HG03139 (cell line): ENCODE measurements at regions not wholly inside any gene's neighbourhood (a gene's known extent, or its start where the extent isn't known, plus 50 kb on each side); places are given as distances from the start of the nearest gene placed in this dataset.

Source experiments
- ATAC-seq: cut with Tn5 transposase; IDR thresholded peaks from one replicate; pipeline ENCODE4 v1.9.1; 2021; ENCODE audit not compliant: unreplicated experiment

DNA sequence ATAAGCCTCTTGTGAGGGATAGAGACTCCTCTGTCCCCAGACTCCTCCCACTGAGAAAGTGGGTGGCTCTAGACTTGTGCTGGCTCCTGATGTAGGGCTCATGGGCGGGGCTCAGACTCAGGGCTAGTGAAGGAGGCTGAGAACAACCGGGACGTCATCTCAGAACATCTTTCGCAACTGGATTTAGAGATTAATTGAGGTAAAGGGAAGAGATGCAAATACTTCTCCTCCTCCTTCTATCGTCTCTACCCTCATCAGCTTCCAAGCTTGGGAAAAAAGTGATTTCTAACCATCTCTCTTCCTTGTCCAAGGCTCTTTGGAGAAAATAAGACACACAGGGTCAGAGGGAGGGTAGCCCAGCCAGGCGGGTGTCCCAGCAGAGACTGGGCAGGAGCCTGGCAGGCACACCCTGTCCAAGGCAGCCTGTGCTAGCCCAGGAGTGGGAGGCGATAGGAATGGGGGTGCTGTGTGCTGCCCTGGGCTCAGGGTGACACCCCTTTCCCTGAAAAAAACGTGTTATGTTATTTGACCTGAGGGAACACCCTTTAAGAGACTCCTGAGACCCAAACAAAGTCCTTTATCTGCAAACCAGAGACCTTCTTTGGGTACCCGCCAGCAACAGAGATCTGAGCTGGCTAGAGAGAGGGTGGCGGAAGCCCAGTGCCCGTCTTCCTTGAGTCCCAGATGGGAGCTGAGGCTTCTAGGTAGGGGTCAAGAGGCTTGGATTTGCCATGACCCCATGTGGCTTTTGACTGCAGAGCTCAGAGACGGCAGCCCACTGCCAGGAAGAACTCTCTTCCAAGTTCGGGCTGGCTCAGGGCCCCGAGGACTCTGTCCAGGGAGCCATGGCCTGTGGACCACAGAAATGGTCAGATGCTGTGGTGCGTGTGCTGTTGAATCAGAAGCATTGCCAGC, 160.9 kb downstream of the ADAMTS15 start:
- no peak for ATAC-seq

GRCh38 chr11:130611791-130612251, 163.4 kb downstream of the ADAMTS15 start:
- no peak for ATAC-seq

- ATAC-seq, result no peak
Measured at GRCh38 chr11:130612291-130612851, 163.9 kb downstream of the ADAMTS15 start.

- ATAC-seq, result no peak
Measured at GRCh38 chr11:130613396-130613795, 165.0 kb downstream of the ADAMTS15 start.

GRCh38 chr11:130614591-130614990, 166.1 kb downstream of the ADAMTS15 start:
- no peak for ATAC-seq

GRCh38 chr11:130615561-130615960, 167.1 kb downstream of the ADAMTS15 start:
- no peak for ATAC-seq

- no peak for ATAC-seq
Measured at GRCh38 chr11:130616573-130616972, 168.1 kb downstream of the ADAMTS15 start.

- ATAC-seq, result no peak
Measured at GRCh38 chr11:130617001-130617400, 168.6 kb downstream of the ADAMTS15 start.

DNA sequence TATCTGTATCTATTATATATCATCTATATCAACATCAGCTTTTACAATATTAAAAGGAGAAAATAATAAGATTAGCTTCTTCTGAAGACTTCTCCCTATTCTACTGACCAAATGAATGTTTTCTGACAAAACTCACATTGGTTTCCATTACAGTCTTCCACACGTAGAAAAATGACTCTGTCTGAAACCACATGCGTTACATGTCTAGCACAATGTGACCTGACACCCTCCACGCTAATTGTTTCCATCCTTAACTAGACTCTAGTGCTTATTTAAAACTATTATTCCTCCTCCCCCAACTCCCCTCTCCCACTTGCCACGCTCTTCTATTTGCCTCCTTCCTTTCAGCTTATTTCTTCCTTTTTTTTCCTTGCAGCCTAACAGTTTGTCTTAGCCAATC, 172.1 kb downstream of the ADAMTS15 start:
- no peak for ATAC-seq

DNA sequence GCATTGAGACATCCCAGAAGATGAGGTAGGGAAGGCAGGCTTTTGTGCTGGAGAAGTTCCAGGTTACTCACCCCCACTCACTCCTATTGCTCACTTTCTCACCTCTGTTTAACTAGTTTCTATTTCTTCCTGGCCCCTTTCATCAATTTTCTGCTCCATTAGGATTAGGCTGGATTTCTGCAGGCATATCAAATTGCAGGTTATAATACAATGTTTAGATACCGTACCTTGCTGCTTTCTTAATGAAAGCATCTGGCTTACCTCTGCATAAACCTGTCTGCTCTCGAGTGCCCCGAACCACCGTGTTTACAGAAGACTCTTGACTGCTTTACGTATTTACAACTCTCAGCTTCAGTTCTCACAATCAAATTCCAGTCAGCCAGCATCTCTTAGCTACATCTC, 173.7 kb downstream of the ADAMTS15 start:
- ATAC-seq, result no peak

- no peak for ATAC-seq
Measured at GRCh38 chr11:130623670-130624668, 175.5 kb downstream of the ADAMTS15 start.

DNA sequence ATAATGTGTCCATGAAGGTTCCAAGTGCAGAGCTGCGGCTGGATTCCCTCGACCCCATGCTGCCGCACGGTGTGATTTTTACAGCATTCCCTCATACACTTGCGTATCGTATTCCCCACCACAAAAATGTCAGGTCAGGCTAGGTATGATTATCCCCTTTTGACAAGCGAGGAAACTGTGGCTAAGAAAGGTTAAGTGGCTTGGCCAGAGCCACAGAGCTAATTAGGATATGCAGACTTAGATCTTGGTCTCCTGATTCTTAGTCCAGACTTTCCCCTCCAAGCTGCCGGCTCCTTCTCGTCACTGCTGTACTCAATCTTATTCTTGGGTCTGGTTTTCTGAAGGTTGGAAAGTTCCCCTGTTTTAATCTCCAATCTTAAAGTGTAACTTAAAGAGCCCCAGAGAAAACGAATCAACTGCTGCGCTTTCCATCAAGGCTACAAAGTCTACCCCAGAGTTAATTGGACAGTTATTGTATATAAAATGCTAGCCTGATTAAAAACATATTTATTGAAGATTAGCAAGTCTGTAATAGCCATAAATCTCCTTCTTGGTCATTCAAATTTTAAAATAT, 176.6 kb downstream of the ADAMTS15 start:
- no peak for ATAC-seq

- ATAC-seq, result no peak
Measured at GRCh38 chr11:130625578-130626306, 177.3 kb downstream of the ADAMTS15 start.

DNA sequence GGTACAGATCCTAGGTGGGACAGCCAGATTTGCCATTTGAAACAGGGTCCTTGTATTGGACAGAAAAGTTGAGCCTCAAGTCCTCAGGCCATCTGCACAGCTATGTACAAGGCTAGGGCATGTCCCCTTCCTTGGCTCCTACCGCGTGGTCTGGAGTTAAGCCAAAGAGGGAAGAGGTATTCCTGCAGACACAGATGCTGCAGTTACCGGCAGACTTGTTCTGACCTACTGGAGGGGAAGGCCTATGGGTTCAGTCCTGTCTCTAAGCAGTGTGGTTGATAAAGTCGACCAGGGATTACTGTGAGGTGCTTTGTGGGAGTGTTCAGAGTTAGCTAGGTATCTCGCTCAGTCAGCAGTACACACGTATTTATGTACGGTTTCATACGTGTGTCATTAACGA, 180.6 kb downstream of the ADAMTS15 start:
- no peak for ATAC-seq

- no peak for ATAC-seq
Measured at GRCh38 chr11:130631119-130631518, 182.7 kb downstream of the ADAMTS15 start.

DNA sequence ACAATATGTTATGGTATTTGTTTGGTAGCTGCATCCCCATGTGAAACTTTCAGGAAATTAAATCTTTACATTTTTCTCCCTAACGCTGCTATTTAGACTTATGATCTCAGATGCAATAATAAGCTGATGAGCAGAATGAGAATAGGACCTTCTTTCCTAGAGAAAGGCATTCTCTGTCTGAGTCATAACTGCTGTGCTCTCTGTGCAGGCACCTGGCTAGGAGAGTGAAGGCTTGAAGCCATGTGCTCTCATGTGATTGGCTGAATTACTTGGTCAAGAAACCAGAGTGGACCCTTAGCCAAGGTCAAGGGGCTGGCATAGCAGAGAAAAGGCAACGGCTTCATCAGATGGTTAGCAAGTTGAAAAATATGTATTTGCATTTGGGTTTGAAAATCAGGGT, 185.0 kb downstream of the ADAMTS15 start:
- no peak for ATAC-seq

- ATAC-seq, result no peak
Measured at GRCh38 chr11:130634186-130634585, 185.7 kb downstream of the ADAMTS15 start.

DNA sequence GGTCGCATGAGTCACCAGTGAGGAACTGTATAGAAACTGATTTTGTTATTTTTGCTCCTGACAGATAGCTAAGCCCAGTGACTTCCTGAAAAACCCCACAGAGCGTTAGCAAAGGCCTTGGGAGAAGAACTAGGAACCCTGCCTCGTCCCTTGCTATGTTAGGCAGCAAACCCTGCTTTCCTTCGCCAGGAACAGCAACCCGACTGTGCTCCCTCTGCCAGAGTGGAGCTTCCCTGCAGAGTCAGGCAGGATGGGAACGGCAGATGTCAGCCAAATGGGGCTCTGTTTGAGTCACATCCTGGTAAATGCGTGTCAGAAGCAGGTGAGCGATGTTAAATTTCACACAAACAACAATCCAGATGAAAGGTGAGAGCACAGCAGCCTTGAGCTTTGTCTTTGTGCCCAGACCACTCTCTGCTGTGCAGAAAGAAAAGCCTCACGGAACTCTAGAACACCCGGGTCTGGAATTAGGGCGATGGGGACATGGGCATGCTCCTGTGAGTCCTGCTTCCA, 186.6 kb downstream of the ADAMTS15 start:
- no peak for ATAC-seq

GRCh38 chr11:130635937-130636630, 187.6 kb downstream of the ADAMTS15 start:
- no peak for ATAC-seq
